Muscle of leg (tissue), 3 donors: ENCODE measurements at regions not wholly inside any gene's neighbourhood (a gene's known extent, or its start where the extent isn't known, plus 50 kb on each side); places are given as distances from the start of the nearest gene placed in this dataset.
"Not testable (repeated sequence)": the region's sequence is repeated elsewhere in the genome, so short reads cannot be mapped to it uniquely, and the experiment has no call there.

ENCODE experiments used
- DNase-seq: peaks from one replicate; pipeline ENCODE4 v3.0.0; 2013
- H3K27ac ChIP-seq: one replicate; pipeline ENCODE4 v1.5.1; 2013; ENCODE audit warnings: mild to moderate bottlenecking, low read length, control low read depth
- H3K27me3 ChIP-seq: one replicate; pipeline ENCODE4 v1.6.1; 2013; ENCODE audit warnings: low read length; ENCODE audit not compliant: control insufficient read depth, insufficient read depth
- H3K36me3 ChIP-seq: one replicate; pipeline ENCODE4 v1.6.1; 2013; ENCODE audit warnings: low read length; ENCODE audit not compliant: control insufficient read depth, insufficient read depth
- H3K4me1 ChIP-seq: one replicate; pipeline ENCODE4 v1.6.1; 2013; ENCODE audit warnings: low read length; ENCODE audit not compliant: control insufficient read depth, insufficient read depth
- H3K4me3 ChIP-seq: one replicate; pipeline ENCODE4 v1.5.1; 2013; ENCODE audit warnings: low read length, control low read depth
- H3K9me3 ChIP-seq: replicated peaks from 2 replicates; pipeline ENCODE4 v1.6.1; 2013; ENCODE audit warnings: low read depth, low read length; ENCODE audit not compliant: control insufficient read depth
- WGBS: methylation state at CpG from one replicate; pipeline ENCODE4 v1.1.5; 2013; ENCODE audit warnings: missing lambda C conversion rate; ENCODE audit not compliant: insufficient coverage; 5-methylcytosine and 5-hydroxymethylcytosine counted together

DNA sequence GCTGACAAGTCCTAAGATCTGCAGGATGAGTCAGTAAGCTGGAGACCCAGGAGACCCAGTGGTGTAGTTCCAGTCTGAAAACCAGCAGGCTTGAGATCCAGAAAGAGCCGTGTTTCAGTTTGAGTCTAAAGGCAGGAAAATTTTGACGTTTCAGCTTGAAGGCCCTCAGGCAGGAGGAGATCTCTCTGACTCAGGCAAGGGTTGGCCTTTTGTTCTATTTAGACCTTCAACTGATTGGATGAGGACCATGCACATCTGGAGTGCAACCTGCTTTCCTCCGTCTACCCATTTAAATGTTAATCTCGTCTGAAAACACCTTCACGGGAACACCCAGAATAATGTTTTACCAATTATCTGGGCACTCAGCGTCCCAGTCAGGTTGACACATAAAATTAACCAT is 69.5 kb downstream of the NPIPA7 start:
- H3K27me3 ChIP-seq, H3K4me1 ChIP-seq, DNase-seq, H3K9me3 ChIP-seq, H3K27ac ChIP-seq, H3K4me3 ChIP-seq, H3K36me3 ChIP-seq: not testable (repeated sequence)
- WGBS, result no CpG with 5 or more reads among the region's 6 CpGs

DNA sequence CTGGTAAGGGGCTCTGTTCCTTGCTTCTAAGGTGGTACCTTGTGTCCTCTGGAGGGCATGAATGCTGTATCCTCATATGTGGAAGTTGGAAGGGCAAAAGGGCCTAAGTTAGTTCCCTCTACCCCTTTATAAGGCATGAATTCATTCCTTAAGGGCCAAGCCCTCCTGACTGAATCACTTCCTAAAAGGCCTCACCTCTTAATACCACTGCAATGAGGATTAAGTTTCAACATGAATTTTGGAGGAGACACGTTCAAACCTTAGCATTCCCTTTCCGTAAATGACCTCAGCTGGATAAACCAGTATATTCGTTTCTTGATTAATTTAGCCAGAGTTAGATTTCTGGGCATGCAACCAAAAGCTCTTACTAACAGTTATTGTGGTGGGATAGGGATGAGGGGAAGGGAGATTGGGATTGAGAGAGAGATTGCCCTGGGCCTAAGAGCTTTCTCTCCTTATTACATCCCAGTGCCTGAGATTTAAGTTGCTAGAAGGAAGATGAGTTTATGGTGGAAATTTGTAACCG is 70.8 kb downstream of the NPIPA7 start:
- peak; percentile 0 for DNase-seq
- not testable (repeated sequence) for H3K4me3 ChIP-seq, H3K36me3 ChIP-seq, H3K9me3 ChIP-seq, H3K27me3 ChIP-seq, H3K27ac ChIP-seq, H3K4me1 ChIP-seq
- WGBS, result no CpG with 5 or more reads among the region's 4 CpGs

DNA sequence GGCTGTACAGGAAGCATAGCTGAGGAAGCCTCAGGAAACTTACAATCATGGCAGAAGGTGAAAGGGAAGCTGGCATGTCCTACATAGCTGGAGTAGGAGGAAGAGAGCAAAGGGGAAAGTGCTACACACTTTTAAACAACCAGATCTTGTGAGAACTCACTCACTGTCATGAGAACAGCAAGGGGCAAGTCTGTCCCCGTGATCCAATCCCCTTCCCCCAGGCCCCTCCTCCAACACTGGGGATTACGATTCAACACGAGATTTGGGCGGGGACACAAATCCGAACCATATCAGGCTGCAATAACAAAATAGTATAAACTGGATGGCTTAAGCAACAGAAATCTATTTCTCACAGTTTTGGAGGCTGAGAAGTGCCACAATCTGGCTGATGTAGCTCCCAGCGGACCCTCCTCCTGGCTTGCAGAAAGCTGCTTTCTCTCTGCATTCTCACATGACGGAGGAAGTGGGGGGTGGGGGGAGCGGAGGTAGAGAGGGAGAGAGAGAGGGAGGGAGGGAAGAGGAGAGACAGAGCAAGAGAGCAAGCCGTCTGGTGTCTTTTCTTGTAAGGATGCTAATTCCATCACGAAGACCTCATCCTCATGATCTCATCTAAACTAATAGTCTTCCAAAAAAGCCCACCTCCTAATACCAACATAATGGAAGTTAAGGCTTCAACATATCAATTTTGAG is 72.9 kb downstream of the NPIPA7 start:
- not testable (repeated sequence) for H3K27me3 ChIP-seq, H3K9me3 ChIP-seq, H3K27ac ChIP-seq, DNase-seq, H3K4me1 ChIP-seq, H3K36me3 ChIP-seq, H3K4me3 ChIP-seq
- no CpG with 5 or more reads among the region's 10 CpGs for WGBS

DNA sequence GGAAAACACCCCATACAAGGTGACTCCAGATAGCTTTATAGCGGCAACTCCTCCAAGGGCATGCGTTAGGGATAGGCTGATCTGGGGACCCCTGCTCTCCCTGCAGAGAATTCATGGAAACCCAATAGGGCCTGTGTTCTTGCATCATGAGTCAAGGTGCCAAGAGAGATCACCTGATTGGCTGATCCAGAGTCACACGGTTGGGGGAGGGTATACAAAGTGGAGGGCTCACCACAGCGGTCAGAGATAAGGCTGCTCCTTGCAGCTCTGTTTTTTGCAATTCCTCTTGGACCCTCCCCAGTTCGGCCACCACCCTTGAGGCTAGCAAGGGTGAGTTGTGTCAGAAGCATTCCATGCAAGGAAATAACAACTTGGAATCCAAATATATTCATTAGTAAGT is 79.6 kb downstream of the NPIPA7 start:
- DNase-seq, H3K27ac ChIP-seq, H3K27me3 ChIP-seq, H3K36me3 ChIP-seq, H3K9me3 ChIP-seq, H3K4me3 ChIP-seq, H3K4me1 ChIP-seq: not testable (repeated sequence)
- WGBS, result no CpG with 5 or more reads among the region's 5 CpGs

DNA sequence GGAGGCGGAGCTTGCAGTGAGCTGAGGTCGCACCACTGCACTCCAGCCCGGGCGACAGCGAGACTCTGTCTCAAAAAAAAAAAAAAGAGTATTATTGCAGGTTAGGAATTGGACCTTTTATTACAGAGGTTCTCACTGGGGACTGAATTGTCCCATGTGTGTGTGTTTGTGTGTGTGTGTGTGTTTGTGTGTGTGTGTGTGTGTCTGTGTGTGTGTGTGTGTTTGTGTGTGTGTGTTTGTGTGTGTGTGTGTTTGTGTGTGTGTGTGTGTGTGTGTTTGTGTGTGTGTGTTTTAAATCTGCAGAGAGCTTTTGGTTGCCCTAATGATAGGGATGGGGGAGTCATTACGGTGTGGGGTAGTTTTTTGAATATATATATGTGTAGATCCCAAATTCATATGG is 84.9 kb downstream of the NPIPA7 start:
- H3K36me3 ChIP-seq, H3K4me1 ChIP-seq, H3K4me3 ChIP-seq, DNase-seq, H3K27me3 ChIP-seq, H3K27ac ChIP-seq, H3K9me3 ChIP-seq: not testable (repeated sequence)
- no CpG with 5 or more reads among the region's 6 CpGs for WGBS

DNA sequence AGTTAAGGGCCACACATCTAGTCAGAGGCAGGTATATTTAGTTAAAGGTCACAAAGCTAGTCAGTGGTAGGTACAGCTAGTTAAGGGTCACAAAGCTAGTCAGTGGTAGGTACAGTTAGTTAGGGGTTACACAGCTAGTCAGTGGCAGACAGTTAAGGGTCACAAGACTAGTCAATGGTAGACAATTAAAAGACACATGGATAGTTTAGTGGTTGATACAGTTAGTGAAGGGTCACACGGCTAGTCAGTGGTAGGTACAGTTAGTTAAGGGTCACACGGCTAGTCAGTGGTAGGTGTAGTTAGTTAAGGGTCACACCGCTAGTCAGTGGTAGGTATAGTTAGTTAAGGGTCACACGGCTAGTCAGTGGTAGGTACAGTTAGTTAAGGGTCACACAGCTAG is 110.0 kb downstream of the NPIPA7 start:
- H3K27me3 ChIP-seq, H3K9me3 ChIP-seq, H3K36me3 ChIP-seq, H3K4me1 ChIP-seq, H3K27ac ChIP-seq, H3K4me3 ChIP-seq, DNase-seq: not testable (repeated sequence)
- WGBS, result no CpG with 5 or more reads among the region's 4 CpGs

DNA sequence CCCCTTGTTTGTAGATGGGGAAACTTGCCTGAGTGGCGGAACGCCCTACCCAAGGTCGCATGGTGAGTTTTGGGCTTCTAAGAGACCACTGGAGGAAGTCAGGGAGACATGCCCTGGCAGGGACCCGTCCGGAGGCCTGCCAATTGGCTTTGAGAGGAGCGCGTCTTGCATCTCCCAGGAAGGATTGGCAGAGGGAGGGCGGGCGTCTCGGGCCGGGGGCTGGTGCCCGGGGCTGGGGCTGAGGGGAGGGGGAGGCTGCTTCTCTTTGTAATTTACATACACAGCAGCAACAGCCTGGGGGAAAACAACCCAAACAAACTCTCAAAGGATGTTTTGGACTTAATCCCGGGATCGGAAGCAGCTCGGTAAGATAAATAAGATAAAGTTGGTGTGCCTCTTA is 110.5 kb downstream of the NPIPA7 start:
- H3K36me3 ChIP-seq, H3K4me1 ChIP-seq, H3K27me3 ChIP-seq, H3K4me3 ChIP-seq, H3K9me3 ChIP-seq, DNase-seq, H3K27ac ChIP-seq: not testable (repeated sequence)
- no CpG with 5 or more reads among the region's 15 CpGs for WGBS

DNA sequence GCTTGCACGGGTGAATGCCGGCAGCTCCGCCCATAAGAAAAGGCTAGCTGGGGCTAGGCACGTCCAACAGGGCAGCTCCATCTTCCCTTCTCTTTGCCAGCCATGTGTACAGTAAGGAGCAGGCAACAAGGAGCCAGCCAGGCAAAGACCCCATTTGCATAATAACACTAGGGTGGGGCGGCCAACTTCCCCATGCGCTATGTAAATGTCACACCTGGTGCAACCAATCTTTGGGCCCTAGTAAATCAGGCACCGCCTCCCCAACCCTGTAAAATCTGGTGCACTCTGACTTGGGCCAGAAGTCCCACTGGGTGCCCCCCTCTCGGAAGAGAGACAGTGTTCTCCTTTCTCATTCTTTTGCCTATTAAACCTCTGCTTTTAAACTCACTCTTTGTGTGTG is 115.2 kb downstream of the NPIPA7 start:
- no CpG with 5 or more reads among the region's 8 CpGs for WGBS
- H3K9me3 ChIP-seq, DNase-seq: not testable (repeated sequence)

DNA sequence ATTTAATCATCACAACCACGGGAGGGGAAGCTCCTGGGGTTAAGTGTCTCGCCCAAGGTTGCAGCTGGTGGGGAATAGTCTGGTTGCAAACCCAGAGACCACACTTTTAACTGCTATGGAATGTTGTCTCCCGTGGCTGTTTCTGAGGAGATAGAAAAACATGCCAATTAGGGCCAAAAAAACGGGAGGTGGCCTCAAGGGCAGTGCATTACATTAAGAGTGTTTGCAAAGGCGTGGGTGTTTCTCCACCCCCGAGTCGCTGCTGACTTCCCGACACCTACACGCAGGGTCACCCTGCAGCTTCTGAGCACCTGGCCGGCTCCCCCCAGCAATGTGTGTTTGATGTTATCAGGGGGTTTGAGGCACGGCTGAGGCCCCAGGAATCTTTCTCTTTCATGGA is 116.1 kb downstream of the NPIPA7 start:
- H3K27ac ChIP-seq, DNase-seq, H3K27me3 ChIP-seq, H3K4me3 ChIP-seq, H3K9me3 ChIP-seq, H3K4me1 ChIP-seq, H3K36me3 ChIP-seq: not testable (repeated sequence)
- no CpG with 5 or more reads among the region's 11 CpGs for WGBS

More for the DNA sequence above, 115.2 kb downstream of the NPIPA7 start:
- not testable (repeated sequence) for H3K27me3 ChIP-seq, H3K4me3 ChIP-seq, H3K36me3 ChIP-seq, H3K4me1 ChIP-seq, H3K27ac ChIP-seq

DNA sequence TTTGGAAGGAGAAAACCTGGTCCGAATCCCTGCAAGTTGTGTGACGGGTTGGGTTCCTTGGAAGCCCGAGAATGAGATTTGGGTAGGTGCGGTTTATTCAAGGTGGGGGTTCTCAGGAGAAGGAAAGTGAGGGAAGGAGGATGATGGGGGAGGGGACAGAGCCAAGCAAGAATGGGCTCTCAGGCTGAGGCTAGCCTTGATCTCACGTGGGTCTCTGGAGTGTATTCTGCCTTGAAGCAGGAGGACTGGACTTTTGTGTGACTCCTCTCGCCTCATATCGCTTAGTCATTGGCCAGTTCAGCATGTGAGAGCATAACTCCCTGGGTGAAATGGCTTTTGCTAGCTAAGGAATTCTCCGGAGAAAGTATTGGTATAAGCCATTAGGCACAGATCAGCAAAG is 120.9 kb downstream of the NPIPA7 start:
- H3K4me3 ChIP-seq, H3K4me1 ChIP-seq, H3K27ac ChIP-seq, H3K9me3 ChIP-seq, H3K27me3 ChIP-seq, H3K36me3 ChIP-seq, DNase-seq: not testable (repeated sequence)
- WGBS, result no CpG with 5 or more reads among the region's 8 CpGs

DNA sequence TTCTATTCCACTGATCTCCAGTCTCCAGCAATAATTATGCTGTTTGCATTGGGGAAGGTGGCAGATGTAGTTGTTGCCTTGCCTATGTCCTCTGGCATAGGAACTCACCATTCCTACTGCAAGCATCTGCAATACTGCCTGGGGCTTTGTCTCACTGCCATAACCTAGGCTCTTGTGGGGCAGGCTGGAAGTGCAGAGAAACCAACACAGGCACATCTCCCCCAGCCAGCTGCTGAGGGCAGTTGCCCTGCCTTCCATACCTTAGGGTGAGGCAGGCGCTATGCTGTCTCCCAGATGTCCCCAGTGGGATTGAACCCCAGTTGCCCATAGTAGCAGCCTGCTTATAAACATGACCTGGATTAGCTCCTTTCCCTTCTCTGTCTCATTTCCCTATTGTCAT is 128.1 kb downstream of the NPIPA7 start:
- H3K9me3 ChIP-seq, DNase-seq, H3K4me1 ChIP-seq, H3K27me3 ChIP-seq, H3K27ac ChIP-seq, H3K36me3 ChIP-seq, H3K4me3 ChIP-seq: not testable (repeated sequence)
- WGBS, result no CpG with 5 or more reads among the region's 1 CpG
